BJ (cell line): ENCODE measurements at regions not wholly inside any gene's neighbourhood (a gene's known extent, or its start where the extent isn't known, plus 50 kb on each side); places are given as distances from the start of the nearest gene placed in this dataset.

Experiments used
- CTCF ChIA-PET: fragments of 350-600 bp; formaldehyde crosslinking; extraction: SDS; loops from one replicate; lab custom pipeline; 2021; ENCODE audit warnings: antibody characterized with exemption, inconsistent platforms; lab: Yijun Ruan, JAX
- POLR2A ChIA-PET: fragments of 300-600 bp; sonication (Branson Sonifier 250); formaldehyde crosslinking; extraction: SDS; loops from one replicate; lab custom pipeline; 2021; ENCODE audit warnings: antibody characterized with exemption; lab: Charles Lee
- DNase-seq: peaks from one replicate; pipeline ENCODE4 v3.0.0-alpha.2; 2011; ENCODE audit warnings: low read depth
- H3K27me3 ChIP-seq: 2 replicates; pipeline ENCODE4 v1.6.0; 2011; ENCODE audit warnings: low read length; ENCODE audit not compliant: control insufficient read depth, insufficient read depth
- H3K36me3 ChIP-seq: 2 replicates; pipeline ENCODE4 v1.5.1; 2011; ENCODE audit warnings: low read length; ENCODE audit not compliant: control insufficient read depth, insufficient read depth
- H3K4me3 ChIP-seq: 2 replicates; pipeline ENCODE4 v1.5.1; 2011; ENCODE audit warnings: low read depth, mild to moderate bottlenecking, control low read depth, low read length
- TF ChIP-seq, protein P1 (sequence below): IDR thresholded peaks from 2 replicates; pipeline ENCODE4 v1.5.1; 2011; ENCODE audit warnings: low read depth, mild to moderate bottlenecking, control low read depth, inconsistent platforms, low read length, moderate library complexity; ENCODE audit not compliant: insufficient read depth

DNA sequence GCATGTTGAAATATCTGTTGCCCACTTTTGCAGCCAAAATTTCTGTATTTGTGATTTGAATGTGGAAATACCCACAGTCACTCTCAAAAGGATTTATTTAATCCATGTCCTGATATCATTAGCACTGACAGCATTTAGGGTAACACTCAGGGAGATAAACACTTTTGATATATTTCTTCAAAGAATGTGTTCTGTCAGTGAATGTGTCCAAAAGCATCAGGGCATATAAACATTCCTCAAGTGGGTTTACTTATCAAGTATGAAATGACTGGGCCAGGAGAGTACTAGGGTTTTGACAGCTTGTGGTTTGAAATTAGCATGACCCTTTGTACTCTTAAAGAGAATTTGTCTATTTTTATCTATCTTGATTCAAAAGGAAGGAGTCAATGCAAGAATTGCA is 1302.1 kb upstream of the ADGRL2 start:
- no peak for DNase-seq
- Histone ChIP-seq H3K4me3 (no peak overlapping the region), H3K27me3 (no peaks in the 10 kb centered on the region), H3K36me3 (no peaks in the 10 kb centered on the region)
- TF ChIP-seq, protein P1, sequence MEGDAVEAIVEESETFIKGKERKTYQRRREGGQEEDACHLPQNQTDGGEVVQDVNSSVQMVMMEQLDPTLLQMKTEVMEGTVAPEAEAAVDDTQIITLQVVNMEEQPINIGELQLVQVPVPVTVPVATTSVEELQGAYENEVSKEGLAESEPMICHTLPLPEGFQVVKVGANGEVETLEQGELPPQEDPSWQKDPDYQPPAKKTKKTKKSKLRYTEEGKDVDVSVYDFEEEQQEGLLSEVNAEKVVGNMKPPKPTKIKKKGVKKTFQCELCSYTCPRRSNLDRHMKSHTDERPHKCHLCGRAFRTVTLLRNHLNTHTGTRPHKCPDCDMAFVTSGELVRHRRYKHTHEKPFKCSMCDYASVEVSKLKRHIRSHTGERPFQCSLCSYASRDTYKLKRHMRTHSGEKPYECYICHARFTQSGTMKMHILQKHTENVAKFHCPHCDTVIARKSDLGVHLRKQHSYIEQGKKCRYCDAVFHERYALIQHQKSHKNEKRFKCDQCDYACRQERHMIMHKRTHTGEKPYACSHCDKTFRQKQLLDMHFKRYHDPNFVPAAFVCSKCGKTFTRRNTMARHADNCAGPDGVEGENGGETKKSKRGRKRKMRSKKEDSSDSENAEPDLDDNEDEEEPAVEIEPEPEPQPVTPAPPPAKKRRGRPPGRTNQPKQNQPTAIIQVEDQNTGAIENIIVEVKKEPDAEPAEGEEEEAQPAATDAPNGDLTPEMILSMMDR: no peak
- CTCF ChIA-PET: no interaction called here
- POLR2A ChIA-PET: no interaction called here

DNA sequence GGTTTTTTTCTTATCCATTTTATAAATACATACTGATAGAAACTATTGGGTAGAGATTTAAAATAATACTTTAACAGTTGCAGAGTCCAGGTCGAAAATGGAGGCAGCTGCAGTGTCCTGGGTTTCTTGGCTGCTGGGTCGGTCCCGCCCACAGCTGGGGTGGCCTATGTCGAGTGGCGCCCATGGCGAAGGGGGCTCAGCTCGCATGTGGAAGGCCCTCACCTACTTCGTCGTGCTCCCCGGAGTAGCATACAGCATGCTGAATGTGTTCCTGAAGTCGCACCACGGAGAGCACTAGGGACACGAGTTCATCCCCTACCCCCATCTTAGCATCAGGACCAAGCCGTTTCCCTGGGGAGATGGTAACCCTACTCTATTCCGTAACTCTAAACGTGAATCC is 1304.9 kb upstream of the ADGRL2 start:
- no peak for DNase-seq
- Histone ChIP-seq H3K4me3 (no peak overlapping the region), H3K36me3 (no peaks in the 10 kb centered on the region), H3K27me3 (no peaks in the 10 kb centered on the region)
- CTCF ChIA-PET: no interaction called here
- TF ChIP-seq, protein P1: no peak
- POLR2A ChIA-PET: no interaction called here

DNA sequence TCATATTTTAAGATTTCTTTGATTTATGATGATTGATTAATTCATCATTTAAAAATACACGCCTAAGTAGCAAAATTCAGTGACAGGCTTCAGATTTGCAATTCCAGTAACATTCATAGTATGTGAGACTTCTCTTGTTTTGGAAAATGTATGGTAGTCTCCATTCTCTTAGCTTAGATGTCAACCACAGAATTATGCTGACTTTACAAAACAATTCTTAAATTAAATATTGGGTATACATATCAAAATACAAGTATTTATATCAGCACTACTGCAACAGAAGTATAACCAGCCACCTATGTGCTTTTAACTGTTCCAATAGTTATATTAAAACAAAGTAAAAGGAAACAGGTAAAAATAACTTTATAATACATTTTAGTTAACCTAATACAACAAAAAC is 1328.6 kb upstream of the ADGRL2 start:
- CTCF ChIA-PET: no interaction called here
- no peak for DNase-seq
- POLR2A ChIA-PET: no interaction called here
- no peaks in the 10 kb centered on the region for H3K27me3 ChIP-seq
- TF ChIP-seq, protein P1: no peak
- no peak overlapping the region for H3K4me3 ChIP-seq
- H3K36me3 ChIP-seq: no peaks in the 10 kb centered on the region

DNA sequence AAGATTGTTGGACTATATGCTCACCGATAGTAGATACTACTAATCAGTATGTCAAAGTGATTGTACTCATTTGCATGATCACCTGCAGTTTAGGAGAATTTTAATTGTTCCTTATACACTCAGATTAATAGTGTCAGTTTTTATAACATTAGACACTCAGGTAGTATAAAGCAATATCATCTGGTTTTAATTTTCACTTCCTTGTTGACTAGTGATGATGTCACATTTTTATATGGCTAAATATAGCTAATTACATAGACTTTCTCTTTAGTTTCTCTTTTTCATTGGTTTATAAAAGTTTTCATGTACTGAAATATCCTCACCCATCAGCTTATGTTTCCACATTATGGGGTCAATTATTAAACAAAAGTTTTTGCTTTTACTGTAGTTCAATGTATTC is 1332.4 kb upstream of the ADGRL2 start:
- Histone ChIP-seq H3K27me3 (no peaks in the 10 kb centered on the region), H3K36me3 (no peaks in the 10 kb centered on the region), H3K4me3 (no peak overlapping the region)
- TF ChIP-seq, protein P1: no peak
- DNase-seq: no peak
- ChIA-PET CTCF (no interaction called here), POLR2A (no interaction called here)

DNA sequence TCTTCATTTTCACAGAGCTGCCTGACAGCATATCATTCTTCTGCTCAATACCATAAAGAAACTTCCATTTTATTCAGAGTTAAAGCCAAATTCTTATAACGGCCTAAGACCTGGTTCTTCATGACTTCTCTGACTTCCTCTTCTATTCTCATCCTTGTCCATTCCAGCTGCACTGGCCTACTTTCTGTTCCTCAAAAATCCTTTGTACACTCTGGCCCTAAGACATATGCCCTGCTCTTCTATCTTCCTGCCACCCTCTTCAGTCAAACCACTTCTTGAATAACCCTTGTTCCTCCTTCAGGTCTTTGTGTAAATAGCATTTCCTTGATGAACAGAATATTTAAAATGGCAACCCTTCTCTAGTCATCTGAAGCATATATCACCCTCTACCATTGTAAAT is 1338.7 kb upstream of the ADGRL2 start:
- POLR2A ChIA-PET: no interaction called here
- Histone ChIP-seq H3K36me3 (no peaks in the 10 kb centered on the region), H3K4me3 (no peak overlapping the region), H3K27me3 (no peaks in the 10 kb centered on the region)
- TF ChIP-seq, protein P1: no peak
- DNase-seq: no peak
- CTCF ChIA-PET: no interaction called here
